ENCODE measurements at regions not wholly inside any gene's neighbourhood (a gene's known extent, or its start where the extent isn't known, plus 50 kb on each side); places are given as distances from the start of the nearest gene placed in this dataset.
A peak's percentile ranks its signal among the peaks of the same experiment; 100 is the strongest.

DNA sequence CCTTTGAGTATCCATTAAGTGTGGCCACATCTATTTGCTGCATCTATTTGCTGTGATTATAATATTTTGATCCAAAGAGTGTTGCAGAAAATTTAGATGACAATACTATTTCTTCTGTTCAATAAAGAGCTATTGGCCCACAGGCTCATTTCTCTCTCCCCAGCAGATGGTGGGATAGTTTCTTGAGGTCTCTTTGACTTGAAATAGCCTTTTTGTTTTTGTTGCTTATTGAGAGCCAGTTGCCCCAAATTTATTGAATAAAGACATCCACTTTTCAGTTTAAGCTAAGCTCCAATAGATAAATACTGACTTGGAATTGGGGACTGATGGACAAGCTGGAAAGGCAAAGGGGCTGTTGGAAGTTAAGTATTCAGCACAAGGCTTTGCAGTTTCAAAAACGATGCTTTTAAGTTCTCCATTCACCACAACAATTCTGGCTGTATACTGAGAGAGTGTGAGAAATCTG is 290.1 kb upstream of the MPDZ start:
- H3F3A ChIP-seq (ENCODE audit: insufficient read depth, low read length) = no peaks in the 10 kb centered on the region
- no peaks in the 10 kb centered on the region for H3K9me3 ChIP-seq (replicated peaks; ENCODE audit: insufficient read depth, low read length)
- peak overlapping the region; percentile 36; the same call in 1 of the 2 replicates for H3K4me2 ChIP-seq (ENCODE audit: low read depth, low read length)
- H4K20me1 ChIP-seq (ENCODE audit: insufficient read depth, low read length) = no peaks in the 10 kb centered on the region
- TF ChIP-seq EZH2 (optimal IDR thresholded peaks at IDR 0.05; ENCODE audit: low read depth, low read length) (no peak), EZH2phosphoT487 (IDR thresholded peaks at IDR 0.05; ENCODE audit: low read length) (no peak)
- TF ChIP-seq, protein P1, sequence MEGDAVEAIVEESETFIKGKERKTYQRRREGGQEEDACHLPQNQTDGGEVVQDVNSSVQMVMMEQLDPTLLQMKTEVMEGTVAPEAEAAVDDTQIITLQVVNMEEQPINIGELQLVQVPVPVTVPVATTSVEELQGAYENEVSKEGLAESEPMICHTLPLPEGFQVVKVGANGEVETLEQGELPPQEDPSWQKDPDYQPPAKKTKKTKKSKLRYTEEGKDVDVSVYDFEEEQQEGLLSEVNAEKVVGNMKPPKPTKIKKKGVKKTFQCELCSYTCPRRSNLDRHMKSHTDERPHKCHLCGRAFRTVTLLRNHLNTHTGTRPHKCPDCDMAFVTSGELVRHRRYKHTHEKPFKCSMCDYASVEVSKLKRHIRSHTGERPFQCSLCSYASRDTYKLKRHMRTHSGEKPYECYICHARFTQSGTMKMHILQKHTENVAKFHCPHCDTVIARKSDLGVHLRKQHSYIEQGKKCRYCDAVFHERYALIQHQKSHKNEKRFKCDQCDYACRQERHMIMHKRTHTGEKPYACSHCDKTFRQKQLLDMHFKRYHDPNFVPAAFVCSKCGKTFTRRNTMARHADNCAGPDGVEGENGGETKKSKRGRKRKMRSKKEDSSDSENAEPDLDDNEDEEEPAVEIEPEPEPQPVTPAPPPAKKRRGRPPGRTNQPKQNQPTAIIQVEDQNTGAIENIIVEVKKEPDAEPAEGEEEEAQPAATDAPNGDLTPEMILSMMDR (IDR thresholded peaks at IDR 0.05; ENCODE audit: low read length) = no peak
- H3K9me2 ChIP-seq (replicated peaks; ENCODE audit: insufficient read depth, low read length) = no peaks in the 10 kb centered on the region
- no peak overlapping the region for H3K27ac ChIP-seq (ENCODE audit: low read length)
- H3K27me3 ChIP-seq (replicated peaks; ENCODE audit: insufficient read depth, low read length) = no peaks in the 10 kb centered on the region
- H3K4me3 ChIP-seq (ENCODE audit: low read length) = no peak overlapping the region
- H3K36me3 ChIP-seq (replicated peaks; ENCODE audit: insufficient read depth, low read length) = no peaks in the 10 kb centered on the region
- H2AFZ ChIP-seq (ENCODE audit: low read length) = no peak overlapping the region
- H3K9ac ChIP-seq (ENCODE audit: low read length) = no peak overlapping the region
- DNase-seq = no peak
- no peaks in the 10 kb centered on the region for H3K4me1 ChIP-seq (ENCODE audit: low read length)
- no peaks in the 10 kb centered on the region for H3K79me2 ChIP-seq (ENCODE audit: low read length)

DNA sequence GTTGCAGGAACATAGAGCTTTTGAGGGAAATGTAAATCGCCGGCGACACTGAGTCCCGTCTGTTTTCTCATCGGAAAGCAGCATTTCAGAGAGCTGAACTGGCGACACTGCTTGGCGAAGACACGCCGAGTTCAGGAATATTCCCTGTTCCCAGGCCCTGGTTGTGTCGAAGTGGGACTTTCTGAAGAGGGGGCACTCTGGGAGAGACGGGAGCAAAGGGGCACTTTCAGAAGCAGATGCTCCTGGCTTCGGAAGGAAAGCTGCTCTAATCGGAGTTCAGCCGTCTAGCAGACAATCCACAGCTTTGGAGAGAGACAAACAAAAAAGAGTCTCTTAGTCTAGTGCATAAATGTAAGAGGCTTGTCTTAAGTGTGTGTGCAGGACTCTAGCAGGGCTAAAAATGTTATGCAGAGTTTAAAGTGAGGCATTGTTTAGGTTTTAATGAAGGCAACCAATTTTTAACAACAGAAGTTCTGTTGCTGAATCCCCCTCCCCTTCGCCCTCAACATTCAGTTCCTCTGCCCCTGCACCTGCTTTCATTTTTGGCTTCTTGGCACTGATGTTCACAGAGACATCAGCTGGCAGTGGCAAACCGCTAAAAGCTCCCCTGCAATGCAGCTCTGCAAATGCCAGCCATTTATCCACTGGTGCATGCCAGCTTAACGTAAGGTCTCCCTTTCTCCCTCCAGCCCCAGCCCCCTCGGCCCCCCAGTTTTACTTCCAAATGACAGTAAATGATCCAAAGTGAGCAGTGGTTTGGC is 289.5 kb upstream of the MPDZ start:
- Histone ChIP-seq H3K27ac (ENCODE audit: low read length) (no peak overlapping the region), H3K4me1 (ENCODE audit: low read length) (no peaks in the 10 kb centered on the region), H3K9me2 (replicated peaks; ENCODE audit: insufficient read depth, low read length) (no peaks in the 10 kb centered on the region), H3K27me3 (replicated peaks; ENCODE audit: insufficient read depth, low read length) (no peaks in the 10 kb centered on the region), H4K20me1 (ENCODE audit: insufficient read depth, low read length) (no peaks in the 10 kb centered on the region), H3K9me3 (replicated peaks; ENCODE audit: insufficient read depth, low read length) (no peaks in the 10 kb centered on the region), H3K79me2 (ENCODE audit: low read length) (no peaks in the 10 kb centered on the region), H3K4me3 (ENCODE audit: low read length) (peak overlapping the region; percentile 52), H3K4me2 (ENCODE audit: low read depth, low read length) (peak overlapping the region; percentile 36; the same call in 1 of the 2 replicates), H2AFZ (ENCODE audit: low read length) (peak overlapping the region; percentile 57), H3F3A (ENCODE audit: insufficient read depth, low read length) (no peaks in the 10 kb centered on the region), H3K36me3 (replicated peaks; ENCODE audit: insufficient read depth, low read length) (no peaks in the 10 kb centered on the region), H3K9ac (ENCODE audit: low read length) (peak overlapping the region; percentile 10; the same call in 1 of the 2 replicates)
- peak; percentile 9 for DNase-seq
- no peak for TF ChIP-seq EZH2 (optimal IDR thresholded peaks at IDR 0.05; ENCODE audit: low read depth, low read length)
- no peak for TF ChIP-seq EZH2phosphoT487 (IDR thresholded peaks at IDR 0.05; ENCODE audit: low read length)

DNA sequence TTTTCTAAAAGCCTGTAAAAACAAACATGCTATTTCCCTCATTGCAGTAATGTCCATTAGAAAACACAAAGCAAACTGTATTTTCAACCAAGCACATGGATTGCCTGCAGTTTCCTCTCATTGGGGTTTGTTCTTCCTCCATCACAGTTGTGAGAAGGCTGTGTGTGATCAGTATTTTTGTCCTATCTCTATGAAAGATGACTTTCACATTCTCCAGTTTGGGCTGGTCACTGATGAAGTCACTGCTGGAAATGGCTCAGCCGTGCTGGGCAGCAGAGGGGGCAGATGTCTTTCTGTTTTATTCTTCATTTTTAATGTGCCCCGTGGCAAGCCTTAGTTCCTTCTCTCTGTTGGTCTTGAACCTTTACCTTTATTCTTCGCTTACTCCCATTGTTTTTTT is 288.9 kb upstream of the MPDZ start:
- H3K4me1 ChIP-seq (ENCODE audit: low read length) = no peaks in the 10 kb centered on the region
- no peaks in the 10 kb centered on the region for H3K9me2 ChIP-seq (replicated peaks; ENCODE audit: insufficient read depth, low read length)
- peak overlapping the region; percentile 52 for H3K4me3 ChIP-seq (ENCODE audit: low read length)
- H3K27me3 ChIP-seq (replicated peaks; ENCODE audit: insufficient read depth, low read length) = no peaks in the 10 kb centered on the region
- H3K79me2 ChIP-seq (ENCODE audit: low read length) = no peaks in the 10 kb centered on the region
- peak; percentile 8 for DNase-seq
- H3K36me3 ChIP-seq (replicated peaks; ENCODE audit: insufficient read depth, low read length) = no peaks in the 10 kb centered on the region
- no peaks in the 10 kb centered on the region for H3K9me3 ChIP-seq (replicated peaks; ENCODE audit: insufficient read depth, low read length)
- peak overlapping the region; percentile 36; the same call in 1 of the 2 replicates for H3K4me2 ChIP-seq (ENCODE audit: low read depth, low read length)
- H3K9ac ChIP-seq (ENCODE audit: low read length) = peak overlapping the region; percentile 10; the same call in 1 of the 2 replicates
- no peaks in the 10 kb centered on the region for H4K20me1 ChIP-seq (ENCODE audit: insufficient read depth, low read length)
- H3F3A ChIP-seq (ENCODE audit: insufficient read depth, low read length) = no peaks in the 10 kb centered on the region
- peak overlapping the region; percentile 57 for H2AFZ ChIP-seq (ENCODE audit: low read length)
- no peak for TF ChIP-seq EZH2 (optimal IDR thresholded peaks at IDR 0.05; ENCODE audit: low read depth, low read length)
- no peak for TF ChIP-seq EZH2phosphoT487 (IDR thresholded peaks at IDR 0.05; ENCODE audit: low read length)
- TF ChIP-seq, protein P1 (IDR thresholded peaks at IDR 0.05; ENCODE audit: low read length) = no peak
- H3K27ac ChIP-seq (ENCODE audit: low read length) = no peak overlapping the region

DNA sequence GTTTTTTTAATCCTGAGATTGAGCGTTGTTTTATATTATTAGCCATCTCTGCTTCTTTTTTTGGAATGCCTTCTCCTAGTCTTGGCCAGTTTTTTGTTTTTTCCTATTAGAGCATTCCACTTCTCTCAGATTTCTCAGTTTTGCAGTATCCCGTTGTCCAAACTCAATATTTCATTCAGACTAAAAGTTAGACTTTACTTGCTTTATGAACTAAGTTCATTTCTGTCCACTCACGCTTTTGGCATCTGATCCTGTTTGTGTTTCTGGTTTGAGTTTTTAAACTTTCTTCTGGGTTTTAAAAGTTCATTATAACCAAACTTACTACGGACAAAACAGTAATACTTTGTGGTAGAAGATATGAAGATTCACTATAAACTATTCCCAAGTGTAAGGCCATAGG is 288.3 kb upstream of the MPDZ start:
- H2AFZ ChIP-seq (ENCODE audit: low read length) = no peak overlapping the region
- H3K27me3 ChIP-seq (replicated peaks; ENCODE audit: insufficient read depth, low read length) = no peaks in the 10 kb centered on the region
- no peak overlapping the region for H3K9ac ChIP-seq (ENCODE audit: low read length)
- TF ChIP-seq EZH2 (optimal IDR thresholded peaks at IDR 0.05; ENCODE audit: low read depth, low read length) = no peak
- TF ChIP-seq, protein P1 (IDR thresholded peaks at IDR 0.05; ENCODE audit: low read length) = no peak
- no peaks in the 10 kb centered on the region for H3K9me2 ChIP-seq (replicated peaks; ENCODE audit: insufficient read depth, low read length)
- no peaks in the 10 kb centered on the region for H3F3A ChIP-seq (ENCODE audit: insufficient read depth, low read length)
- no peaks in the 10 kb centered on the region for H3K9me3 ChIP-seq (replicated peaks; ENCODE audit: insufficient read depth, low read length)
- no peak overlapping the region for H3K27ac ChIP-seq (ENCODE audit: low read length)
- no peak for DNase-seq
- H3K79me2 ChIP-seq (ENCODE audit: low read length) = no peaks in the 10 kb centered on the region
- no peaks in the 10 kb centered on the region for H3K4me1 ChIP-seq (ENCODE audit: low read length)
- no peaks in the 10 kb centered on the region for H4K20me1 ChIP-seq (ENCODE audit: insufficient read depth, low read length)
- H3K36me3 ChIP-seq (replicated peaks; ENCODE audit: insufficient read depth, low read length) = no peaks in the 10 kb centered on the region
- no peak overlapping the region for H3K4me3 ChIP-seq (ENCODE audit: low read length)
- no peak overlapping the region for H3K4me2 ChIP-seq (ENCODE audit: low read depth, low read length)
